Testis (tissue), 2 donors: ENCODE measurements at regions not wholly inside any gene's neighbourhood (a gene's known extent, or its start where the extent isn't known, plus 50 kb on each side); places are given as distances from the start of the nearest gene placed in this dataset.

Experiments
- DNase-seq: peaks from one replicate; pipeline ENCODE4 v3.0.0-alpha.2; 2019
- H3K27ac ChIP-seq, 2 donors: fragments of 200-600 bp; sonication (generic); one replicate each; pipeline ENCODE4 v1.5.1; 2019
- H3K27me3 ChIP-seq: fragments of 200-600 bp; sonication (generic); one replicate; pipeline ENCODE4 v1.5.1; 2019
- H3K36me3 ChIP-seq: fragments of 200-600 bp; sonication (generic); one replicate; pipeline ENCODE4 v1.5.1; 2017; ENCODE audit warnings: low read depth; ENCODE audit errors: missing control alignments
- H3K4me1 ChIP-seq: fragments of 200-600 bp; sonication (generic); one replicate; pipeline ENCODE4 v1.5.1; 2019
- H3K4me3 ChIP-seq, 2 donors: fragments of 200-600 bp; sonication (generic); one replicate each; pipeline ENCODE4 v1.5.1; 2017 to 2019
- H3K9me3 ChIP-seq: fragments of 200-600 bp; sonication (generic); one replicate; pipeline ENCODE4 v1.5.1; 2017
- CTCF ChIP-seq, 3 experiments: fragments of 450-650 bp in 2 of 3; fragments of 200-600 bp in 1 of 3; sonication (generic) in 1 of 3; IDR thresholded peaks; one replicate each; pipeline ENCODE4 v1.5.1; 2016 to 2019; ENCODE audit warnings: antibody characterized with exemption in 3 of 3, mild to moderate bottlenecking in 2 of 3, moderate library complexity in 1 of 3
- POLR2A ChIP-seq: fragments of 450-650 bp; IDR thresholded peaks from one replicate; pipeline ENCODE4 v1.6.1; 2017; ENCODE audit warnings: antibody characterized with exemption, mild to moderate bottlenecking, moderate library complexity
- WGBS, 2 donors: methylation state at CpG; one replicate each; pipeline ENCODE4 v1.1.5; 2018; 5-methylcytosine and 5-hydroxymethylcytosine counted together
- intact Hi-C: fragments of 100-400 bp; cut with DNase I; formaldehyde crosslinking; loops from one replicate; pipeline ENCODE4 v1.15.1; 2023; ENCODE audit warnings: low total_unique reads

DNA sequence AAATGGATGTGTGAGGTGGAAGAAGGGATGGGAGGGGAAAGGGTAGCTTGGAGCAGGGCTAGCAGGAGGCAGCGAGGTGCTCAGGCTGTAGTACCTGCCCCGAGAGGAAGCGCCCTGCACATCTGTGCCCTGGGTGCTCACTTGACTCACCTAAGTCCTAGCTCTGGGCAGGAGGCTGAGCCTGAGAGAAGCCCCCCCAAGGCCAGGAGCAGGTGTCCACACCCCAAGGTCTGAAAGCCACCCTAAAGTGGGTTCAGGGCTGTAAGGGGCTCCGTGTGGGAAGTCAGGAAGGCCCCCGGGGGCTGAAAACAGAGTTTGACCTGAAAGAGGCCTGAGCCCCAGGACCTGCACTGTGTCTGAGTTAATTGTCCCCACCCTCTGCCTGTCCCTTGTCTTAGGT is 95.8 kb upstream of the PODXL start:
- Histone ChIP-seq H3K27me3 (no peaks in the 10 kb centered on the region), H3K4me1 (no peaks in the 10 kb centered on the region), H3K9me3 (no peaks in the 10 kb centered on the region), H3K27ac (no peak overlapping the region), H3K4me3 (no peak overlapping the region), H3K36me3 (no peaks in the 10 kb centered on the region)
- WGBS, 2 donors, result 90 to 95% methylated on average over 5 of the region's 5 CpGs
- DNase-seq, result no peak
- intact Hi-C loops, result loop anchor here (10.0 kb wide), 1 partner anchor 107 kb away; no protein-coding TSS in a partner anchor
- no peak for TF ChIP-seq POLR2A
- no peak for TF ChIP-seq CTCF (IDR thresholded peaks at IDR 0.05)

- no peaks in the 10 kb centered on the region for H3K9me3 ChIP-seq
- DNase-seq, result no peak
- no peaks in the 10 kb centered on the region for H3K36me3 ChIP-seq
- no peak overlapping the region for H3K27ac ChIP-seq
- intact Hi-C loops, result loop anchor here (10.0 kb wide), 1 partner anchor 105 kb away; no protein-coding TSS in a partner anchor
- no peaks in the 10 kb centered on the region for H3K4me1 ChIP-seq
- 82% methylated on average over 13 of the region's 13 CpGs for whole genome bisulfite sequencing, 2 donors
- H3K4me3 ChIP-seq, result no peak overlapping the region
- no peaks in the 10 kb centered on the region for H3K27me3 ChIP-seq
- no peak for TF ChIP-seq CTCF (IDR thresholded peaks at IDR 0.05)
- no peak for TF ChIP-seq POLR2A
These were observed 93.5 kb upstream of the PODXL start for GRCh38 chr7:131649879-131650278.

DNA sequence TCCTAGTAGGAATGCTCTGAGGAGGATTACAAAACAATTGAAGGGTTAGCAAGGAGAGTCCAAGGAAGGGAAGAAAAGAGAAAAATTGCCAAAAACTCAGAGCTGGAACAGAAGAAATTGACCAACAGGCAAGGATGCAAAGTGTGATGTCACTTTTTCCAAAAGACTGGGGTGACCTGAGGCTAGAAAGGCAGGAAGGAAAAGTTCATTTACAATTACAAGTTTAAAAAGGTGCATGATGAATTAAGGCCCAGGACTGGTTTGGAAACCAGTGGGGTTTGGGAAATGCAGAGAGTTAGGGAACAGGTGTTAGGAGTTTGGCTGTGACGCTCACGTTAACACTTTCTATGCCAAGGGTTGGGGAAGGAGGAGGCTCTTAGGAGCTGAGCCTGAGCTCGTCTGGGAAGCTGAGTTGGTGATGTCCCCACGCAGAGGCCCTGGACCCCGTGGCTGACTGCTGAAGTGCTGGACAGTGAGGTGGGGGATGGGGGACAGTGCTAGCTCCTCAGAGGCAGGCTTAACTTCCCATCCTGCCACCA is 92.6 kb upstream of the PODXL start:
- WGBS, 2 donors, result 65 to 73% methylated on average over 5 of the region's 5 CpGs
- intact Hi-C loops, result no loop called here
- H3K4me1 ChIP-seq, result no peaks in the 10 kb centered on the region
- no peaks in the 10 kb centered on the region for H3K36me3 ChIP-seq
- no peaks in the 10 kb centered on the region for H3K9me3 ChIP-seq
- no peak overlapping the region for H3K4me3 ChIP-seq
- no peaks in the 10 kb centered on the region for H3K27me3 ChIP-seq
- no peak for DNase-seq
- H3K27ac ChIP-seq, result no peak overlapping the region
- TF ChIP-seq CTCF (IDR thresholded peaks at IDR 0.05) (no peak), POLR2A (no peak)

GRCh38 chr7:131648491-131648890 is 92.1 kb upstream of the PODXL start:
- no peak for DNase-seq
- H3K27ac ChIP-seq, result no peak overlapping the region
- H3K36me3 ChIP-seq, result no peaks in the 10 kb centered on the region
- WGBS, 2 donors, result 56 to 61% methylated on average over 3 of the region's 3 CpGs
- no peak overlapping the region for H3K4me3 ChIP-seq
- H3K4me1 ChIP-seq, result no peaks in the 10 kb centered on the region
- TF ChIP-seq POLR2A (no peak), CTCF (IDR thresholded peaks at IDR 0.05) (no peak)
- intact Hi-C loops, result no loop called here
- no peaks in the 10 kb centered on the region for H3K9me3 ChIP-seq
- no peaks in the 10 kb centered on the region for H3K27me3 ChIP-seq

- Histone ChIP-seq H3K9me3 (no peaks in the 10 kb centered on the region), H3K4me3 (no peak overlapping the region), H3K27me3 (no peaks in the 10 kb centered on the region), H3K27ac (no peak overlapping the region), H3K4me1 (no peaks in the 10 kb centered on the region), H3K36me3 (no peaks in the 10 kb centered on the region)
- DNase-seq, result no peak
- intact Hi-C loops, result no loop called here
- TF ChIP-seq POLR2A (no peak), CTCF (IDR thresholded peaks at IDR 0.05) (no peak)
- 93% methylated on average over 4 of the region's 4 CpGs for WGBS, 2 donors
These were observed 89.8 kb upstream of the PODXL start for GRCh38 chr7:131646203-131646602.
